Mesodermal cell (in vitro differentiated cells): ENCODE measurements at regions not wholly inside any gene's neighbourhood (a gene's known extent, or its start where the extent isn't known, plus 50 kb on each side); places are given as distances from the start of the nearest gene placed in this dataset.

Source experiments
- H3K27ac ChIP-seq: 2 replicates; pipeline ENCODE4 v1.7.0; 2013; ENCODE audit warnings: mild to moderate bottlenecking, low read depth, low read length, moderate library complexity; ENCODE audit not compliant: severe bottlenecking
- H3K36me3 ChIP-seq: 2 replicates; pipeline ENCODE4 v1.7.1; 2013; ENCODE audit warnings: mild to moderate bottlenecking, low read length, moderate library complexity; ENCODE audit not compliant: control insufficient read depth, insufficient read depth
- H3K4me1 ChIP-seq: one replicate; pipeline ENCODE4 v1.7.1; 2013; ENCODE audit warnings: mild to moderate bottlenecking, low read length; ENCODE audit not compliant: insufficient read depth, control insufficient read depth, poor library complexity, severe bottlenecking
- H3K4me3 ChIP-seq: 2 replicates; pipeline ENCODE4 v1.7.0; 2013; ENCODE audit warnings: low read length, control low read depth, mild to moderate bottlenecking; ENCODE audit not compliant: insufficient read depth, poor library complexity, severe bottlenecking; ENCODE audit errors: extremely low read depth
- H3K9me3 ChIP-seq: 2 replicates; pipeline ENCODE4 v1.7.1; 2013; ENCODE audit warnings: mild to moderate bottlenecking, low read length, moderate library complexity; ENCODE audit not compliant: control insufficient read depth
- WGBS, 2 experiments: methylation state at CpG; one replicate each; pipeline ENCODE4 v1.1.5; 2013; ENCODE audit warnings: missing lambda C conversion rate in 2 of 2; ENCODE audit not compliant: insufficient coverage in 2 of 2; 5-methylcytosine and 5-hydroxymethylcytosine counted together

DNA sequence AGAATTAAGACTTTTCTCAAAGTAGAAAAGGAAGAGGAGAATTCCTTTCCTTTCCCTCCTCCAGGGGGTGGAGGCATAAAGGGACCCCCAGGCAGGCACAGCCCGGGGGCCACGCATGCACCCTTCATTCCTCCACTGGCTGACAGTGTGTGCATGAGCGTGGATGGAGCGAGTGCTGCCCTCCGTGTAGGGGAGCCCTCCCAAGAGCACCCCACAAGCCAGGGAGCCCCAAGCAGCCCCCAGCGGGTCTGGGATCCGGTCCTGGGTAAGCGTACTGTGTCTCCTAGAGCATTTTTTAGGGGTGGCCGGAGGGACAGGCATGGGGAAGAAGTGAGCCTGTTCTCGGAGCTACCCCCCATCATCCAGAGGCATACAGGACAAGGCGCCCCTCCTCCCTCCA is 120.5 kb downstream of the SIK1 start:
- H3K4me3 ChIP-seq = no peak overlapping the region
- H3K36me3 ChIP-seq = no peaks in the 10 kb centered on the region
- peaks cover 15% of the 10 kb centered on the region for H3K4me1 ChIP-seq
- 88 to 90% methylated on average over 7 of the region's 11 CpGs for WGBS, 2 experiments
- no peaks in the 10 kb centered on the region for H3K9me3 ChIP-seq
- no peak overlapping the region for H3K27ac ChIP-seq

DNA sequence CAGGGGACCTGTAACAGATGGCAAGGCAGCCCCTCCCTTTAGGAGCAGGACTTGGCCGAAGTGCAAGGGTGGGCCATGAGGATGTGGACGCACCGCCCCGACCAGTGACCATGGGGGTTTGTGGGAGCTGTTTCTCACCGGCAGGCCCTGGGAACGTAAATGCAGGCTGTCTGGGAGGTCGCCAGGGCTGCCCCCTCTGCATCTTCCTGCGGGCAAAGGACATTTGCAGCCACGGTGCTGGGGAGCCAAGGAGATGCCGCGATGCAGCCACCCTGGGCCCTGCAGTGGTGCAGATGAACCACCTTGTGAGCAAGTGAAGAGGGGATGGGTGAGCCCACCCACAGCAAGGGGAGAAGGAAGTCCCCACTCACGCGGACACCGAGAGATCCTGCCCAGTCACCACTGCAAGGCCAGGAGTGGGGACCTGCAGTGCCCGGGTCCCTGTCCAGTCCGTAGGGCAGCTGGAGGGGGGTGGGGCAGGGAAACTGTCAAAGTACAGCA is 121.1 kb downstream of the SIK1 start:
- WGBS, 2 experiments = 91 to 92% methylated on average over 11 to 12 of the region's 16 CpGs
- Histone ChIP-seq H3K36me3 (no peaks in the 10 kb centered on the region), H3K4me3 (no peak overlapping the region), H3K4me1 (peaks cover 15% of the 10 kb centered on the region), H3K27ac (no peak overlapping the region), H3K9me3 (no peaks in the 10 kb centered on the region)

DNA sequence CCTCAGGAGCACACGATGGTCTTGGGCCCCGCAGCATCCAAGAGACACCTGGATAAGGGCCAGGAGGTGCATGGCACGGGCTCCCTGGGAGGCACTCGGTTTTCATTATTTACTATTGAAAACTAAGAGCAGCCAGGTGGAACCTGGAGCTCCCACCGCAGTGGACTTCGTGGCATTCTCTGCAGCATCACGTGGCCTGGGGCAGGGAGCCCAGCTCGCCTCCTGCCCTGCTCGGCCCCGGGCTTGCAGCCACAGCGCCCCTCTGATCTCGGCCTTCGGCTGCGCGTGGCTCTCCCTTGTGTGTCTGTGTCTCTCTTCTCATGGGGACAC is 121.6 kb downstream of the SIK1 start:
- Histone ChIP-seq H3K9me3 (no peaks in the 10 kb centered on the region), H3K27ac (no peak overlapping the region), H3K4me1 (peaks cover 15% of the 10 kb centered on the region), H3K36me3 (no peaks in the 10 kb centered on the region), H3K4me3 (no peak overlapping the region)
- WGBS, 2 experiments = 95% methylated on average over 15 of the region's 15 CpGs

DNA sequence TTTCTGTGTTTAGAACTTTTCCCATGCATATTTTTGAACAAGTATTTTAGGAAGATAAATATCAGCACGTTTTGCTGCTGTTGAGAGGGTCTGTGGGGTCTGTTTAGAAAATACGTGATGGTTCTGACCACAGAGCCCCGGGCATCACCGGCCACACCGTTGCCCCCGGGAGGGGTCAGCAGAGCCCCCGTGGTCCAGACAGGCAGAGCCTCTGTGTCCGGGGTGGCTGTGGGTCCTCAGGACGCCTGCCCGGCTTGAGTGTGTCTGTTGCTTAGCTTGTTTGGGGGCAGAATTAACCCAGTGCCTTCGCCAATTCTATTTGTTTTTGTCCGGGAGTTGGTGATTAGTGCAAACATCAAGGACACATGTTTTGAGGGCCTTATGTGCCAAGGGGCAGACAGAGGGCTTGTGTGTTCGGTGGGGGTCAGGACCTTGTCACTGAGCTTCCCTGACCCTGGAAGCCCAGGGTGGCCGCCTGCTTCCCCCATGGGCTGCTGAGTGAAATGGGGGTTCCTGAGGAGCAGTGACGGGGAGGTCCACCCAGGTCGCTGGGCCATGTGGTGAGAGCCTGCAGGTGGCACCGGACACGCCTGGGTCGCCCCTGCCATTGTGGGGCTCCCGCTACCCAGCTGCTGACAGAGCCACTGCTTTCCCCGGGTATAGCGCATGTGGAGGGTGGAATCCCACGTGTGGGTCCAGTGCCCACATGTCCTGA is 122.2 kb downstream of the SIK1 start:
- H3K9me3 ChIP-seq = no peaks in the 10 kb centered on the region
- H3K36me3 ChIP-seq = no peaks in the 10 kb centered on the region
- H3K4me1 ChIP-seq = peaks cover 15% of the 10 kb centered on the region
- 97 to 98% methylated on average over 21 of the region's 23 CpGs for WGBS, 2 experiments
- no peak overlapping the region for H3K27ac ChIP-seq
- no peak overlapping the region for H3K4me3 ChIP-seq

DNA sequence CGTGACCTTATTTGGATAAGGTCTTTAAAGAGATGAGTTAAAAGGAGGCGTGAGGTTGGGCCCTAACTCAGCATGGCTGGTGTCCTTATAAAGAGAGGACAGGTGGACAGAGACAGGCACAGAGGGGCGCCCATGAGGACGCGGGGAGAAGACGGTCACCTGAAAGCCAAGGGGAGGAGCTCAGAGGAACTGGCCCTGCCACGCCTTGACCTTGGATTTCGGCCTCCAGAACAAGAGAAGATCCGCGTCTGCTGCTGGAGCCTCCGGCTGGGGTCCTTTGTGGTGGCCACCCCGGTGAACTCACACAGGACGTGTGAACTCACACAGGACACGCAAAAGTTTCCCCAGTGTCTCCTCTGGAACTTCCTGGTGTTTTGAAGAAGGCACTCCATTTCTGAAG is 122.7 kb downstream of the SIK1 start:
- 93 to 96% methylated on average over 14 of the region's 14 CpGs for WGBS, 2 experiments
- no peak overlapping the region for H3K27ac ChIP-seq
- no peaks in the 10 kb centered on the region for H3K36me3 ChIP-seq
- H3K4me3 ChIP-seq = no peak overlapping the region
- H3K9me3 ChIP-seq = no peaks in the 10 kb centered on the region
- H3K4me1 ChIP-seq = peaks cover 15% of the 10 kb centered on the region

DNA sequence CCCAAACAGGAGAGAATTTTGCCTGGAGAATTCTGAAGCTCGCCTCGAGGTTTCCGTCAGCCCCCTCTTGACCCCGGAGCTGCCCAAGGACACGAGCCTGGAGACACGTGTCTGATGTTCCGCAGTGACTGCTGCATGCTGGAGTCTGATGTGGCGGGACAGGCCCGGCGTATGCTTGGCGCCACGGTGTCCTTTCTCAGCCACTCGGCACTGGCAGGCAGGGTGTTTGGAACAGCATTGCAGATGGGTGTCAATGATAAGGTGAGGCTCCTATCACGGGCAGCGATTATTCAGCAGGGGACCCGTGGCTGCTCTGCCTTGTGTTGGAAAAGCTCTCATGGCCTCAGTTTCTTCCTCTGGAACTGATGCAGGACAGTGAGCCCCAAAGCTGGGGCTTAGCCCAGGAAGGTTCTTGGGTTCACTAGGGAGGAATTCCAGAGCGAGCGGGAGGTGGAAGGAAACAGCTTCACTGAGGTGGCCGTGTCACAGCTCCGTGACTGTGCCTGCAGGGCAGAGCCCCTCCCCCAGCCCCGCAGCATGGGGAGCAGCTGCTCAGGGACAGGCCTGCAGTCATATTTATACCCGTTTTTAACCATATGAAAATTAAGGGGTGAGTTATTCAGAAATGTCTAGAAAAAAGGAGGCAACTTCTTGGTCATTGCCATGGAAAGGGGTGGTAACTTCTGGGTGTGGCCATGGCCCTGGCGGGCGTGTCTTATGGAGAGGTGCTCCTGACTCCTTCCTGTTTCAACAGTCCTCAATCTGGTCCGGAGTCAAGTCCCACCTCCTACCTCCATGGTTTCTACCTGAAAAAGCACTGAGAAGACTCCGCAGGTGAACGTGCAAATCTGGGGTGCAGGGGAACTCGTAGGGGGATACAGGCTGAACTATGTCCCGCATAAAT is 123.4 kb downstream of the SIK1 start:
- H3K9me3 ChIP-seq = no peaks in the 10 kb centered on the region
- 90% methylated on average over 20 to 23 of the region's 29 CpGs for WGBS, 2 experiments
- no peak overlapping the region for H3K4me3 ChIP-seq
- H3K4me1 ChIP-seq = peaks cover 15% of the 10 kb centered on the region
- no peaks in the 10 kb centered on the region for H3K36me3 ChIP-seq
- no peak overlapping the region for H3K27ac ChIP-seq

DNA sequence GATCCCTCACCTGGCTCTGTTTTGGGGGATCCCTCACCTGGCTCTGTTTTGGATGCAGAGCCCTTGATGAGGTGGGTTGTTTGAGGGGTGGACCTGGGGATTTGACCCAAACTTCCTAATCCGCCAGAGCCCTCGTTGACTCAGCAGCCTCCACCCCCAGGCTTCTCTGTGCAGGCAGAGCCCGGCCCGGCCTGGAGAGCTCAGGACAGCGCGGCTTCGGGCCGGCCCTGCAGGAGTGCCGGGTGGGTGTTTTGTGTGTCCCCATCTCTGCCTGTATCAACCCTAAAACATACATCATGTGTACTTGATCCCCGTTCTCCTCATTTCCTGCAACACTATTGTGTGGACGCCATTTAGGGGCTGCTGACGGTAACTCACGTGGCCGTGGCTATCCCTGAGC is 124.2 kb downstream of the SIK1 start:
- WGBS, 2 experiments = 95 to 96% methylated on average over 13 of the region's 14 CpGs
- H3K36me3 ChIP-seq = no peaks in the 10 kb centered on the region
- H3K9me3 ChIP-seq = no peaks in the 10 kb centered on the region
- no peak overlapping the region for H3K4me3 ChIP-seq
- H3K27ac ChIP-seq = no peak overlapping the region
- peaks cover 15% of the 10 kb centered on the region for H3K4me1 ChIP-seq

DNA sequence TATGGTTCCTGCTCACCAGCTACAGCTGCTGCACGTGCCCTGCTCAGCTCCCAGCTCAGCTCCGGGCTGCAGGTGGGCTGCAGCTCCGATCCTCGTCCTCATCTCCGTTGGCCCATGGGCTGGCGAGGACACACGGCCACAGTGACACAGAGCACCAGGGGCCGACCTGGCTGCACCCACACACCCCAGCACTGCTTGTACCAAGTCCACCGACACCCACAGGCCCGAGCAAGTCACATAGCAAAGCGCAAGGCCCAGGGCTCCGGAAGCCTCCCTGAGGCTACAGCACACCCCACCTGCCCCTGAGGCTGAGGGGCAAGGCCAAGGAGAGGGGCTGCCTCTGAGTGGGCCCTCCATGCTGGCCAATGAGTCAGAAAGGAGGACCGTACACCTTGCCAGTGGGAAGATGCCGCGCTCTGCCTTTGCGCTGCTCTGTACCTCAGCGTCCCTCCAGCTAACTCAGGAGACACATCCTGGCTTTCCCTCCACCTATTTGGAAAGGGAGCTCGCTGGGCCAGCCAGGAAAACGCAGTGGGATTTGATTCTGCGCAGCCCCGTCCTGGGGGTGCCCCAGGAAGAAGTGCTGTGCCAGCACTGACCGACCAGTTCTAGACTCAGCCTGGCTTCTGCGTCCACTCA is 124.8 kb downstream of the SIK1 start:
- Histone ChIP-seq H3K9me3 (no peaks in the 10 kb centered on the region), H3K36me3 (no peaks in the 10 kb centered on the region), H3K4me1 (peaks cover 10% of the 10 kb centered on the region), H3K27ac (no peak overlapping the region), H3K4me3 (no peak overlapping the region)
- WGBS, 2 experiments = 96% methylated on average over 20 to 23 of the region's 23 CpGs

DNA sequence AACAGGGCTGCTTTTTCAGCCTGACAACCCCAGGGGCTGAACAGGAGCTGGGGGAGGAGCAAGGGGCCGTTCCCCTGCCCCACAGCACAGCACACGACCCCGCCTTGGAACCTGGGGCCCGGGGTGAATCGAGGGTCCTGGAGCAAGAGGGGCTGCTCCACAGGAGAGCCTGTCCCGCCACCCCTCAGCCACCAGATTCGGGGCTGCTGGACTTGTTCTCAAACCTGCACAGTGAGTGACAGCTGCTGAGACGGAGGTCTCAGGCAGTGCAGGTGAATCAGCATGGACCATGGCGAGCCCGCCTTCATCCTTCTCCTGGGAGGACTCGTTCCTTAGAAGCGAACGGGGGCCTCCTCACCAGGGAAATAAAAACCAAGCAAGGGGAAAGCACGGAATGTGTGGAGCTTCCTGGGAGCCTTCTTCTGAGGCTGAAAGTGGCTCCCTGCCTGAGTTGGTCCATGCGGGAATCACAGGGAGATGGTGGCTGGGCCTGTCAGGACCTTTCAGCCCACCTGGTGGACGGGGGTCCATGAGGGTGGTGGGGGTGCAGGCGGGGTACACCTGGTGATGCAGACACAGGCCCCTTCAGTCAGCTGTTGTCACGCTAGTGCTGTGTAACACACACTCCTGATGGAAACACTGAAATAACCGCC is 125.4 kb downstream of the SIK1 start:
- Histone ChIP-seq H3K4me1 (peaks cover 5% of the 10 kb centered on the region), H3K9me3 (no peaks in the 10 kb centered on the region), H3K4me3 (no peak overlapping the region), H3K27ac (no peak overlapping the region), H3K36me3 (no peaks in the 10 kb centered on the region)
- WGBS, 2 experiments = 91 to 93% methylated on average over 17 to 19 of the region's 19 CpGs
